ENCODE measurements at regions not wholly inside any gene's neighbourhood (a gene's known extent, or its start where the extent isn't known, plus 50 kb on each side); places are given as distances from the start of the nearest gene placed in this dataset.

DNA sequence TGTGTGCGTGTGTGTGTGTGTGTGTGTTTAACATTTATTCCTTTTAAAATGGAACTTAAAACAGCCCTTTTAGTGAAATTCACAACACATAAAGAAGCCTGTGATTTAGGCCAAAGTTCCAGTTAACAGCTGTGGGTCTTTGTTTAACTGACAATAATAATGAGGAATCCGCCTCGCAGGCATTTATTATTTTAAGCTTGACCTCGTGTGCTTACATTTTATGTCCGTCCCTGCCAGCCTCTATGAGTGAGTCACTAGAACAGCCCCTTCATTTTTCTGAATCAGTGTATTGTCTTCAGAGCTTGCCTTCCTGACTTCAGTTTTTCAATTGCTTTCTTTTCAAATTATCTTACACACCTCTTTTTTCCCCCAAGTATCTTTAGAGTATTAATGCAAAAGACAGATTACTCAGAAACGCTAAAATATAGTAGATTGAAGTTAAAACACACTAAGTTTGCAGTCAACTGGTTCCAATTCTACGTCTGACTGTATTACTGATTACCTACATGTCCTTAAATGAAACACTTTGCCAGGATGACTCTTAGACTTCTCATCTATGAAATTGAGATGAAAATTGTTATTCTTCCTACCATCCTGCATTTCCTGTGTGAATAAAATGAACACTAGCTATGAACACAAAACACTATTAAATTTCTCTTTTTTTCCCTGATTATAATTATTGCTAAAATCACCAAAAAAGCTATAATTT lies 319.6 kb upstream of the HS3ST1 start:
- Histone ChIP-seq H2AFZ (replicated peaks; ENCODE audit: low read length, poor library complexity) (no peak overlapping the region), H2BK5ac (ENCODE audit: low read depth, low read length, poor library complexity, severe bottlenecking) (no peak overlapping the region), H4K20me1 (ENCODE audit: insufficient read depth, low read length) (no peaks in the 10 kb centered on the region), H4K8ac (ENCODE audit: low read depth in 2 of 2, low read length in 2 of 2) (no peak overlapping the region; a peak in 1 of 4 replicates), H2AK5ac (ENCODE audit: low read depth, low read length) (no peak overlapping the region), H3K4ac (ENCODE audit: low read depth, low read length) (no peak overlapping the region), H3K27ac (ENCODE audit: insufficient read depth, low read length) (peak overlapping the region; percentile 22; the same call in 1 of the 2 replicates), H4K91ac (ENCODE audit: insufficient read depth, low read depth, low read length) (no peak overlapping the region), H2BK120ac (ENCODE audit: low read depth, low read length) (no peak overlapping the region), H3K23ac (ENCODE audit: low read depth, low read length) (no peak overlapping the region), H2AK9ac (replicated peaks; ENCODE audit: low read depth, low read length, poor library complexity) (no peak overlapping the region), H3K14ac (replicated peaks; ENCODE audit: low read depth, low read length) (no peak overlapping the region), H3K4me2 (ENCODE audit: low read depth, low read length) (peak overlapping the region; percentile 31), H3K9me1 (ENCODE audit: insufficient read depth, low read length) (no peaks in the 10 kb centered on the region), H3K4me1 (ENCODE audit: control insufficient read depth, insufficient read depth, low read length) (no peaks in the 10 kb centered on the region; the same call in 1 of the 2 replicates), H3K9ac (ENCODE audit: low read depth, low read length) (no peak overlapping the region), H3K79me1 (ENCODE audit: low read depth in 1 of 2, low read length in 2 of 2) (no peaks in the 10 kb centered on the region), H3K9me3 (ENCODE audit: control insufficient read depth, insufficient read depth, low read length) (no peaks in the 10 kb centered on the region), H3K27me3 (ENCODE audit: control insufficient read depth, insufficient read depth, low read length) (no peaks in the 10 kb centered on the region), H3K36me3 (ENCODE audit: control insufficient read depth, insufficient read depth, low read length) (no peaks in the 10 kb centered on the region), H3K18ac (ENCODE audit: low read depth, low read length) (no peak overlapping the region), H3K4me3 (ENCODE audit: insufficient read depth, low read depth, low read length) (no peak overlapping the region), H2BK15ac (ENCODE audit: low read depth, low read length) (no peak overlapping the region), H4K5ac (ENCODE audit: low read depth, low read length) (no peak overlapping the region), H3K56ac (ENCODE audit: extremely low read depth, insufficient read depth, low read length) (no peak overlapping the region), H2BK20ac (ENCODE audit: low read depth, low read length) (no peak overlapping the region)
- intact Hi-C loops (cut with micrococcal nuclease) (no loop called here), in situ Hi-C loops (cut with MboI; ENCODE audit: low sequenced_read_pairs) (no loop called here), dilution Hi-C loops (cut with HindIII; ENCODE audit: low sequenced_read_pairs, unreplicated experiment) (no loop called here)
- CTCF ChIA-PET: no interaction called here
- ATAC-seq (ENCODE audit: low read depth): peak; percentile 96
- no TSS peak for BruUV-seq (replicated peaks)
- no peak for TF ChIP-seq RFX5 (IDR thresholded peaks at IDR 0.05; ENCODE audit: low read depth, low read length)
- peak; percentile 66 for TF ChIP-seq FOS (IDR thresholded peaks at IDR 0.05; ENCODE audit: low read depth, low read length)
- no peak for TF ChIP-seq SMC3 (IDR thresholded peaks at IDR 0.05; ENCODE audit: low read depth, low read length)
- TF ChIP-seq CEBPB (IDR thresholded peaks at IDR 0.05; ENCODE audit: low read depth, low read length): no peak
- no peak for TF ChIP-seq POLR2A (IDR thresholded peaks at IDR 0.05; ENCODE audit: low read depth, low read length)
- TF ChIP-seq MAZ (IDR thresholded peaks at IDR 0.05; ENCODE audit: borderline replicate concordance, low read depth, low read length): no peak
- TF ChIP-seq, protein P1, sequence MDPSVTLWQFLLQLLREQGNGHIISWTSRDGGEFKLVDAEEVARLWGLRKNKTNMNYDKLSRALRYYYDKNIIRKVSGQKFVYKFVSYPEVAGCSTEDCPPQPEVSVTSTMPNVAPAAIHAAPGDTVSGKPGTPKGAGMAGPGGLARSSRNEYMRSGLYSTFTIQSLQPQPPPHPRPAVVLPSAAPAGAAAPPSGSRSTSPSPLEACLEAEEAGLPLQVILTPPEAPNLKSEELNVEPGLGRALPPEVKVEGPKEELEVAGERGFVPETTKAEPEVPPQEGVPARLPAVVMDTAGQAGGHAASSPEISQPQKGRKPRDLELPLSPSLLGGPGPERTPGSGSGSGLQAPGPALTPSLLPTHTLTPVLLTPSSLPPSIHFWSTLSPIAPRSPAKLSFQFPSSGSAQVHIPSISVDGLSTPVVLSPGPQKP (IDR thresholded peaks at IDR 0.05; ENCODE audit: borderline replicate concordance, low read depth, low read length): no peak
- no peak for TF ChIP-seq CHD1 (IDR thresholded peaks at IDR 0.05; ENCODE audit: low read depth, low read length)
- TF ChIP-seq, protein P2, sequence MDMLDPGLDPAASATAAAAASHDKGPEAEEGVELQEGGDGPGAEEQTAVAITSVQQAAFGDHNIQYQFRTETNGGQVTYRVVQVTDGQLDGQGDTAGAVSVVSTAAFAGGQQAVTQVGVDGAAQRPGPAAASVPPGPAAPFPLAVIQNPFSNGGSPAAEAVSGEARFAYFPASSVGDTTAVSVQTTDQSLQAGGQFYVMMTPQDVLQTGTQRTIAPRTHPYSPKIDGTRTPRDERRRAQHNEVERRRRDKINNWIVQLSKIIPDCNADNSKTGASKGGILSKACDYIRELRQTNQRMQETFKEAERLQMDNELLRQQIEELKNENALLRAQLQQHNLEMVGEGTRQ (IDR thresholded peaks at IDR 0.05; ENCODE audit: low read depth, low read length): no peak
- TF ChIP-seq RCOR1 (IDR thresholded peaks at IDR 0.05; ENCODE audit: insufficient replicate concordance, low read length): no peak
- TF ChIP-seq MAFK (IDR thresholded peaks at IDR 0.05; ENCODE audit: low read depth, low read length): peak; percentile 33
- TF ChIP-seq, protein P3, sequence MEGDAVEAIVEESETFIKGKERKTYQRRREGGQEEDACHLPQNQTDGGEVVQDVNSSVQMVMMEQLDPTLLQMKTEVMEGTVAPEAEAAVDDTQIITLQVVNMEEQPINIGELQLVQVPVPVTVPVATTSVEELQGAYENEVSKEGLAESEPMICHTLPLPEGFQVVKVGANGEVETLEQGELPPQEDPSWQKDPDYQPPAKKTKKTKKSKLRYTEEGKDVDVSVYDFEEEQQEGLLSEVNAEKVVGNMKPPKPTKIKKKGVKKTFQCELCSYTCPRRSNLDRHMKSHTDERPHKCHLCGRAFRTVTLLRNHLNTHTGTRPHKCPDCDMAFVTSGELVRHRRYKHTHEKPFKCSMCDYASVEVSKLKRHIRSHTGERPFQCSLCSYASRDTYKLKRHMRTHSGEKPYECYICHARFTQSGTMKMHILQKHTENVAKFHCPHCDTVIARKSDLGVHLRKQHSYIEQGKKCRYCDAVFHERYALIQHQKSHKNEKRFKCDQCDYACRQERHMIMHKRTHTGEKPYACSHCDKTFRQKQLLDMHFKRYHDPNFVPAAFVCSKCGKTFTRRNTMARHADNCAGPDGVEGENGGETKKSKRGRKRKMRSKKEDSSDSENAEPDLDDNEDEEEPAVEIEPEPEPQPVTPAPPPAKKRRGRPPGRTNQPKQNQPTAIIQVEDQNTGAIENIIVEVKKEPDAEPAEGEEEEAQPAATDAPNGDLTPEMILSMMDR (conservative IDR thresholded peaks at IDR 0.05; ENCODE audit: low read depth, low read length): no peak
- no peak for TF ChIP-seq MXI1 (IDR thresholded peaks at IDR 0.05; ENCODE audit: borderline replicate concordance, low read depth, low read length)
- no peak for TF ChIP-seq RAD21 (IDR thresholded peaks at IDR 0.05; ENCODE audit: low read length)
- no peak for TF ChIP-seq NFE2L2 (IDR thresholded peaks at IDR 0.05; ENCODE audit: low read depth, low read length)
- TF ChIP-seq BHLHE40 (IDR thresholded peaks at IDR 0.05; ENCODE audit: low read depth, low read length): peak; percentile 92
- 0% methylated on average over 2 of the region's 7 CpGs; no CpG with 5 or more reads in 1 of the 2 experiments for WGBS, 2 experiments (ENCODE audit: extremely low coverage in 2 of 2, insufficient read length in 1 of 2)
- peak; percentile 87 for DNase-seq
- POLR2A ChIA-PET (ENCODE audit: unreplicated experiment): no interaction called here
